ENCODE measurements at regions not wholly inside any gene's neighbourhood (a gene's known extent, or its start where the extent isn't known, plus 50 kb on each side); places are given as distances from the start of the nearest gene placed in this dataset.
A peak's percentile ranks its signal among the peaks of the same experiment; 100 is the strongest.
"Not testable (repeated sequence)": the region's sequence is repeated elsewhere in the genome, so short reads cannot be mapped to it uniquely, and the experiment has no call there.

DNA sequence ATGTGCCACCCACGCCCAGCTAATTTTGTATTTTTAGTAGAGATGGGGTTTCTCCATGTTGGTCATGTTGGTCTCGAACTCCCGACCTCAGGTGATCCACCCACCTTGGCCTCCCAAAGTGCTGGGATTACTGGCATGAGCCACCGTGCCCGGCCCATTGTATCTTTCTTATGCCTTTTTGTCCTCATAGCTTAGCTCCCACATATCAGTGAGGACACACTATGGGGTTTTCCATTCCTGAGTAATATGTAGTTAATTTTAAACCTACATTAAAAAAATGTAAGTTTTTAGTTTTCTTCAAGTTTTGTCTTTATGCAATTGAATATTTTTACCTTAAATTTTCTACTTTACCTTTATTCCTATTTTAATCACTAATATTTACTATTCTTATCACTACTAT is 100.2 kb downstream of the SOCS6 start:
- H3K4me3 Mint-ChIP-seq; H3K27me3 Mint-ChIP-seq (ENCODE audit: low read depth); DNase-seq; CTCF ChIA-PET; H3K4me1 Mint-ChIP-seq (ENCODE audit: low read depth); H3K27ac Mint-ChIP-seq; H3K36me3 Mint-ChIP-seq (ENCODE audit: low read depth); intact Hi-C loops (cut with micrococcal nuclease); H3K9me3 Mint-ChIP-seq: not testable (repeated sequence)

DNA sequence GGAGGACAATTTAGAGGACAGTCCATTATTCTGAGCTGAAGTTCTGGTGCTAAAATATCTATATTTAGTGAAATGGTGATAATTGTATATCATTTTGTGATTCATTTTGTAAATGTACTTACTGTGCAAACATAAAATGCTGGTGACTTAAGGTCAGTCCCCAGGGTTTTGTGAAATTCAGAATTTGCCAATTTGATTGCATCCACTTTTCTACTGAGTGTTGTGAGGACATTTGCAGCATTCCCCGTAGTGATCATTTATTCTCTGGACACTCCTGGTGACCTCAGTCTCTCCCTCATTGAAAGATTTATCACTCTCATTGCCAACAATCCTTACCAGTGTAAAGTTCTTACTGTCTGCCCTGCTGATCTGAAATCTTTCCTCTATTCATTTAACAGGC is 98.2 kb downstream of the SOCS6 start:
- H3K9me3 Mint-ChIP-seq: no peaks in the 10 kb centered on the region
- H3K27ac Mint-ChIP-seq: no peak overlapping the region
- H3K4me3 Mint-ChIP-seq: no peak overlapping the region
- no peak for DNase-seq
- intact Hi-C loops (cut with micrococcal nuclease): no loop called here
- CTCF ChIA-PET: interaction anchor here (0.9 kb wide), 1 partner anchor 89 kb away, joined by 4 read pairs; no protein-coding TSS in a partner anchor
- H3K36me3 Mint-ChIP-seq (ENCODE audit: low read depth): no peaks in the 10 kb centered on the region
- H3K27me3 Mint-ChIP-seq (ENCODE audit: low read depth): no peaks in the 10 kb centered on the region
- H3K4me1 Mint-ChIP-seq (ENCODE audit: low read depth): no peaks in the 10 kb centered on the region

DNA sequence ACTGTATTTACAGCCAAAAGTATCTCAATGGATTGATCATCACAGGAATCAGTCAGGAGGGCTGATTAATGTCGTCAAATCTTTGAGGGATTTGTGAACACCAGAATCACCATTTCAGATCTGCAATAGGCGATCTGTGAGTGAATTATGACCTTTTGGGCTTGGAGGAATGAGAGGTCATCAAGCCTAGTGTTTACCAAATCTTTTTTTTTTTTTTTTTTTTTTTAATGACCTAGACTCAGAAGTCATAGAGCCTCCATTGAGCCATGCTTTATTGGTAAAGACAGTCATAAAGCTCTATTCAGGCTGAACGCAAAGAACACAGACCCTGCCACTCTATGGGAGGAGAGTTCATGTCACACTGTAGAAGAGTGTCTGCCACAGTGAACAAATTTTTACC is 97.7 kb downstream of the SOCS6 start:
- Mint-ChIP-seq H3K9me3 (no peaks in the 10 kb centered on the region), H3K36me3 (ENCODE audit: low read depth) (no peaks in the 10 kb centered on the region), H3K27me3 (ENCODE audit: low read depth) (no peaks in the 10 kb centered on the region), H3K27ac (no peak overlapping the region), H3K4me3 (no peak overlapping the region), H3K4me1 (ENCODE audit: low read depth) (no peaks in the 10 kb centered on the region)
- CTCF ChIA-PET: interaction anchor here (0.9 kb wide), 1 partner anchor 89 kb away, joined by 4 read pairs; no protein-coding TSS in a partner anchor
- DNase-seq: no peak
- intact Hi-C loops (cut with micrococcal nuclease): no loop called here

DNA sequence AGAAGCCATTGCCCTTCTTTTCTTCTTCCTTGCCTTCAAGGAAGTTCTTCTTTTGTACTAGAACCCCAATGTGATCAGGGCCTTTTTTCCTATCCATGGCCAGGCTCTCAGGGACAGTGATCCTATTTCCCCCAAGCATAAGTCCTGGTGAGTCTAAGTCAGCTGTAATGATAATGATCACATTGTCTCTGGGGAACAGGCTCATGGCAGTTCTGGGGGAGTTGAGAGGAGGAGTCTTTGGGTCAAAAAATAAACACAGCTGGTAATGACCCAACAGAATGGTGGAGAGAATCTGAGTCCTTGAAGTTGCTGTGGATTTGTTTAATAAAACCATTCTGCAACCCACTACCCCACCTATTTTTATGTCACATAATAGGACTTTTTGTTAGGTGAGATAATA is 96.6 kb downstream of the SOCS6 start:
- no peak overlapping the region for H3K27ac Mint-ChIP-seq
- no peak overlapping the region for H3K4me3 Mint-ChIP-seq
- CTCF ChIA-PET: no interaction called here

GRCh38 chr18:70384181-70384790 is 95.4 kb downstream of the SOCS6 start:
- Mint-ChIP-seq H3K27me3 (ENCODE audit: low read depth) (no peaks in the 10 kb centered on the region), H3K9me3 (no peaks in the 10 kb centered on the region), H3K4me1 (ENCODE audit: low read depth) (no peaks in the 10 kb centered on the region), H3K4me3 (no peak overlapping the region), H3K27ac (no peak overlapping the region), H3K36me3 (ENCODE audit: low read depth) (no peaks in the 10 kb centered on the region)
- intact Hi-C loops (cut with micrococcal nuclease): no loop called here
- DNase-seq: no peak
- CTCF ChIA-PET: no interaction called here

More for the DNA sequence above, 96.6 kb downstream of the SOCS6 start:
- H3K27me3 Mint-ChIP-seq (ENCODE audit: low read depth): no peaks in the 10 kb centered on the region
- DNase-seq: no peak
- no peaks in the 10 kb centered on the region for H3K36me3 Mint-ChIP-seq (ENCODE audit: low read depth)
- no peaks in the 10 kb centered on the region for H3K4me1 Mint-ChIP-seq (ENCODE audit: low read depth)
- intact Hi-C loops (cut with micrococcal nuclease): no loop called here
- no peaks in the 10 kb centered on the region for H3K9me3 Mint-ChIP-seq

- H3K27ac Mint-ChIP-seq: no peak overlapping the region
- DNase-seq: no peak
- no peaks in the 10 kb centered on the region for H3K36me3 Mint-ChIP-seq (ENCODE audit: low read depth)
- intact Hi-C loops (cut with micrococcal nuclease): no loop called here
- CTCF ChIA-PET: interaction anchor here (0.5 to 0.6 kb wide), 2 partner anchors 49 to 60 kb away, joined by 3 to 4 read pairs; no protein-coding TSS in a partner anchor
- H3K9me3 Mint-ChIP-seq: no peaks in the 10 kb centered on the region
- H3K27me3 Mint-ChIP-seq (ENCODE audit: low read depth): no peaks in the 10 kb centered on the region
- no peaks in the 10 kb centered on the region for H3K4me1 Mint-ChIP-seq (ENCODE audit: low read depth)
- no peak overlapping the region for H3K4me3 Mint-ChIP-seq
These were observed 94.3 kb downstream of the SOCS6 start for GRCh38 chr18:70382992-70383717.

DNA sequence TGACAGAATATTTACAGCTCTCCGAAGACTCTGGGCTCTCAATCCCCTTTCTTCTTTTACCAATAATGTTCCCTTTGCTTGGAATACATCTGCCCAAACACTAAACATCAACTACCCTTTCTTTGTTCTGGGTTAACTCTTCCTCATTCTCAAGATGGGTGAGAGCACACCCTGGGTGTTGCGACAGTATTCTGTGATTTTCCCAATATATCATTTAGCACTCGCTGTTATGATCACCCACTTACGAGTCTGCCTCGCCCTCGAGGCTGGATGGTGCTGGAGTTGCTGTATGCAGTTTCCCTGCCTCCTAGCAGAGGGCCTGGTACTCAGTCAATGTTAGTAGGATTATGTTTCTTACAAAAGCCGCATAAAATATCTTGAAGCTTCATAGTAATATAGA is 93.2 kb downstream of the SOCS6 start:
- Mint-ChIP-seq H3K27me3 (ENCODE audit: low read depth) (no peaks in the 10 kb centered on the region), H3K9me3 (no peaks in the 10 kb centered on the region), H3K36me3 (ENCODE audit: low read depth) (no peaks in the 10 kb centered on the region), H3K4me3 (no peak overlapping the region), H3K4me1 (ENCODE audit: low read depth) (no peaks in the 10 kb centered on the region), H3K27ac (no peak overlapping the region)
- intact Hi-C loops (cut with micrococcal nuclease): no loop called here
- DNase-seq: no peak
- CTCF ChIA-PET: no interaction called here

GRCh38 chr18:70380915-70381896 is 92.4 kb downstream of the SOCS6 start:
- peak; percentile 19 for DNase-seq
- no peaks in the 10 kb centered on the region for H3K4me1 Mint-ChIP-seq (ENCODE audit: low read depth)
- H3K27ac Mint-ChIP-seq: no peak overlapping the region
- no peaks in the 10 kb centered on the region for H3K9me3 Mint-ChIP-seq
- no peak overlapping the region for H3K4me3 Mint-ChIP-seq
- H3K27me3 Mint-ChIP-seq (ENCODE audit: low read depth): no peaks in the 10 kb centered on the region
- H3K36me3 Mint-ChIP-seq (ENCODE audit: low read depth): no peaks in the 10 kb centered on the region
- CTCF ChIA-PET: interaction anchor here (0.5 to 1.2 kb wide), 3 partner anchors 53 to 294 kb away, joined by 3 to 4 read pairs (median 4); no protein-coding TSS in a partner anchor
- intact Hi-C loops (cut with micrococcal nuclease): no loop called here

Data from activated naive CD4-positive, alpha-beta T cell treated with anti-CD3 and anti-CD28 coated beads for 36 hours (primary cell).